Nephron (organoid): ENCODE measurements at regions not wholly inside any gene's neighbourhood (a gene's known extent, or its start where the extent isn't known, plus 50 kb on each side); places are given as distances from the start of the nearest gene placed in this dataset.

Experiments used
- H3K27ac Mint-ChIP-seq, 3 experiments: 2 replicates each; pipeline ENCODE4 v1.8.0; 2020; ENCODE audit warnings: mixed read lengths in 3 of 3, mild to moderate bottlenecking in 2 of 3, moderate library complexity in 1 of 3
- H3K27me3 Mint-ChIP-seq: 2 replicates; pipeline ENCODE4 v1.8.0; 2021; ENCODE audit warnings: low read depth, mild to moderate bottlenecking, moderate library complexity, mixed read lengths
- H3K36me3 Mint-ChIP-seq: 2 replicates; pipeline ENCODE4 v1.8.0; 2020; ENCODE audit warnings: low read depth, mixed read lengths
- H3K4me1 Mint-ChIP-seq: 2 replicates; pipeline ENCODE4 v1.8.0; 2020; ENCODE audit warnings: mixed read lengths
- H3K4me3 Mint-ChIP-seq, 3 experiments: 2 replicates each; pipeline ENCODE4 v1.8.0; 2020; ENCODE audit warnings: mild to moderate bottlenecking in 3 of 3, mixed read lengths in 3 of 3, moderate library complexity in 2 of 3
- H3K9me3 Mint-ChIP-seq: 2 replicates; pipeline ENCODE4 v1.8.0; 2020; ENCODE audit warnings: mixed read lengths
- TF ChIP-seq, protein P1 (sequence below), 3 experiments: fragments of 200-600 bp; sonication (generic); IDR thresholded peaks; one replicate each; pipeline ENCODE4 v1.5.0; 2021; ENCODE audit warnings: antibody characterized with exemption in 3 of 3; ENCODE audit not compliant: unreplicated experiment in 3 of 3

DNA sequence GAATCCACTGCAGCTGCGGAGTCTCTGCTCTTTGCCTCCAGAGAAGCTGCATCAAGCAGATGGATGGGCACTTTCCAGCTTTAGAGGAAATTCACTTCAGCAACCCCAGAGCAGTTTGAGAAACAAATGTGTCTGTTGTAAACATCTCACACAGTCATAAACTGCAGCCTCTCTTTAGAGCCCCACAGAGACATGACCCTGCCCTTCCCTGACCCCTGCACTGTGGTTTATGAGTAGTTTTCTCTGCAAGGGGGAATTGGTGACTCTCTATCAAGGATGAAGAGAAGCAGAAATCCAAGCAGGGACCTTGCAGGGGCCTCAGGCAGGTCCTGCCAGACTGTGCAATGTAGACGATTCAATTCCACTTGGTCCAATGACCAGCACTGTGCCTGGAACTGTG, 160.2 kb downstream of the SH2D4B start:
- peaks cover 23% of the 10 kb centered on the region for H3K4me1 Mint-ChIP-seq
- H3K4me3 Mint-ChIP-seq, result no peak overlapping the region
- H3K27me3 Mint-ChIP-seq, result peaks cover 6% of the 10 kb centered on the region
- peak overlapping the region in 1 of 3 experiments; percentile 32 for H3K27ac Mint-ChIP-seq
- no peaks in the 10 kb centered on the region for H3K9me3 Mint-ChIP-seq
- TF ChIP-seq, protein P1, sequence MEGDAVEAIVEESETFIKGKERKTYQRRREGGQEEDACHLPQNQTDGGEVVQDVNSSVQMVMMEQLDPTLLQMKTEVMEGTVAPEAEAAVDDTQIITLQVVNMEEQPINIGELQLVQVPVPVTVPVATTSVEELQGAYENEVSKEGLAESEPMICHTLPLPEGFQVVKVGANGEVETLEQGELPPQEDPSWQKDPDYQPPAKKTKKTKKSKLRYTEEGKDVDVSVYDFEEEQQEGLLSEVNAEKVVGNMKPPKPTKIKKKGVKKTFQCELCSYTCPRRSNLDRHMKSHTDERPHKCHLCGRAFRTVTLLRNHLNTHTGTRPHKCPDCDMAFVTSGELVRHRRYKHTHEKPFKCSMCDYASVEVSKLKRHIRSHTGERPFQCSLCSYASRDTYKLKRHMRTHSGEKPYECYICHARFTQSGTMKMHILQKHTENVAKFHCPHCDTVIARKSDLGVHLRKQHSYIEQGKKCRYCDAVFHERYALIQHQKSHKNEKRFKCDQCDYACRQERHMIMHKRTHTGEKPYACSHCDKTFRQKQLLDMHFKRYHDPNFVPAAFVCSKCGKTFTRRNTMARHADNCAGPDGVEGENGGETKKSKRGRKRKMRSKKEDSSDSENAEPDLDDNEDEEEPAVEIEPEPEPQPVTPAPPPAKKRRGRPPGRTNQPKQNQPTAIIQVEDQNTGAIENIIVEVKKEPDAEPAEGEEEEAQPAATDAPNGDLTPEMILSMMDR (IDR thresholded peaks at IDR 0.05; ENCODE audit: unreplicated experiment in 3 of 3), result no peak
- H3K36me3 Mint-ChIP-seq, result no peaks in the 10 kb centered on the region

DNA sequence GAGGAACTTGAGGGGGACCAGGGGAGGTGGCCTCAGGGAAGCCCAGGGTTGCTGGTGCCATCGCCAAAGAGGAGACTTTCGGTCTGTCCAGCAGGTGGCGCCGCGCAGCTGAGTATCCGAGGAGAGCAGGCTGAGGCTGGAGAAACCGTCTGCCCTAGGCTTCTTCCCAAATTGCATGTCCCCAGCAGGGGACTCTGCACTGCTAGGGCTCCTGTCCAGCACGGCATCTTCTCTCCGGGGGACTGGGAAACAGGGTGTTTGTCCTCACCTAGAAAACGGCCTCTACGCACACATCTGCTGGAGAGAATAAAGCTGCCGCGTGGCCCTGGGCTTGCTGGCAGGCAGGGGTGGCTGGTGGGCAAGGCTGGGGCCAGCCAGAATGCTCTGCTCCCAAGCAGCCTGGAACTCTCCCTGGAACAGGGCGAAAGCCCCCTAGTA, 161.9 kb downstream of the SH2D4B start:
- Mint-ChIP-seq H3K27ac (no peak overlapping the region), H3K9me3 (no peaks in the 10 kb centered on the region), H3K36me3 (no peaks in the 10 kb centered on the region), H3K27me3 (peaks cover 9% of the 10 kb centered on the region), H3K4me3 (no peak overlapping the region), H3K4me1 (peaks cover 29% of the 10 kb centered on the region)
- TF ChIP-seq, protein P1 (IDR thresholded peaks at IDR 0.05; ENCODE audit: unreplicated experiment in 3 of 3), result peak; percentile 93 to 96 (median 95)

DNA sequence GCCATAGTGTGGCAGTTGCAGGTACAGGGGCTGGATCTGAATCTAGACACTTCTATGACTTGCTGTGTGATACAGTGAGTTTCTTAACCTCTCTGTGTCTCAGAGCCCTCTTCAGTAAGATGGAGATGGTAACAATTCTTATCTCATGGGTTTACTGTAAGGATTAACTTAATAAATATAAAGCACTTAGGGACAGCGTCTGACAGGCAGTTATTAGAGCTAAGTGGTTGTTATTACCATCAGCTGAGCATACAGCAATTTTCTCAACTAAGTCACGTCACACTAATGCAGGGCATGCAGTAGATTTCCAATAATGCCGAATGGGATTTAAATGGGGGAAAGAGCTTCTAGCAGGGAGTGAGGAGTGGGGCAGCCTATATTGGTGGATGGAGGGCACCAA, 162.6 kb downstream of the SH2D4B start:
- no peaks in the 10 kb centered on the region for H3K9me3 Mint-ChIP-seq
- peaks cover 9% of the 10 kb centered on the region for H3K27me3 Mint-ChIP-seq
- no peaks in the 10 kb centered on the region for H3K36me3 Mint-ChIP-seq
- H3K4me1 Mint-ChIP-seq, result peaks cover 29% of the 10 kb centered on the region
- no peak overlapping the region for H3K4me3 Mint-ChIP-seq
- peak overlapping the region in 1 of 3 experiments; percentile 27 for H3K27ac Mint-ChIP-seq
- TF ChIP-seq, protein P1 (IDR thresholded peaks at IDR 0.05; ENCODE audit: unreplicated experiment in 3 of 3), result no peak

DNA sequence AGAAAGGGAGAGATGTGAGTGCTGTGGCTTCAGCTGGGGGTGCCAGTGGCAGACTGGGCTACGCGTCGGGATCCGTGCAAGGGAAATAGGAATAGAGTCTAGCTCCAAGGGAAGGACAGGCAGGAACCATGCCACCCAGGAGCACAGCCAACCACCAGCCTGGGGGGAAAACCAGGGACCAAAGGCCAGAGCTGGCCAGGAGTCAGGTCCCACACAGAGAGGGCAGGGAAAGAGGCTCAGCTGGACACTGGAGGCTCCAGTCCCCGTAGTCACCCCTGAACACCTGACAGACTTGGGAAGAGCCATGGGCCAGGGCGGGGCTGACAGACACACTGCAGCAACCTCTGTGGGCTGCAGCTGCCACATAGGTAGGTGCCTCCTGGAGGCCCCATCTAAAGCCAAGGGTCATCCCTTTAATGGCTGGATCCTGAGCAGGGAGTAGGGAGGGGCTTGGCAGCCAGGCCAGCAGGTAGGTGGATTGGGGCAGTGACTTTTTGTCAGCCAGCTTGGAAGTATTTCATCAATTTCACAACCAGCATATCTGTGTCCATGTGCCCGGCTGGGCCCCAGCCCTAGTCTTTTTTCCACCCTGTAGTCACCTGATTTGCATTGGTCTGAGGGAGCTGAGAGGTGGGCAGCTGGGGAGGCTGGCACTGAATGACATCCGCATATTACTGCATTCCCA, 163.2 kb downstream of the SH2D4B start:
- TF ChIP-seq, protein P1 (IDR thresholded peaks at IDR 0.05; ENCODE audit: unreplicated experiment in 3 of 3), result no peak
- Mint-ChIP-seq H3K36me3 (no peaks in the 10 kb centered on the region), H3K27me3 (peaks cover 9% of the 10 kb centered on the region), H3K4me3 (no peak overlapping the region), H3K4me1 (peaks cover 29% of the 10 kb centered on the region), H3K9me3 (no peaks in the 10 kb centered on the region), H3K27ac (no peak overlapping the region)

DNA sequence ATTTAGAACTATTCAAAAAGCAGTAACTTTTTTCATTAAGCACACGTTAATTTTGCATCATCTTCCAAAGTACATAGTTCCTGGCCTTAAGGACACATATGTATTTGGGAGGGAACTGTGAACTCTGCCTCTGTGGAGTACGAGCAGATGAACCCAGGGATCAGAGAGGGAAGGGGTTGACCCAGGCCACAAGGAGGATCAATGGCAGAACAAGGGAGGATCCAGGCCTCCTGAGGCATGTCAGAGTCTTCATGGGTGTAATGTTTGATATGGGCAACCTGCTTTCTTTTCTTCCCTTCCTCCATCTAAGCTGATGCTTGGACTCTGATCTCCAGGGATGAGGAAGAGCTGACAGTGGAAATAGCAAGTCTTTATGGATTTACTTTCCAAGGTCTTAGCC, 164.0 kb downstream of the SH2D4B start:
- Mint-ChIP-seq H3K9me3 (no peaks in the 10 kb centered on the region), H3K36me3 (no peaks in the 10 kb centered on the region), H3K27ac (peak overlapping the region; percentile 46 to 79 (median 72)), H3K4me3 (no peak overlapping the region), H3K4me1 (peaks cover 29% of the 10 kb centered on the region), H3K27me3 (peaks cover 9% of the 10 kb centered on the region)
- TF ChIP-seq, protein P1 (IDR thresholded peaks at IDR 0.05; ENCODE audit: unreplicated experiment in 3 of 3), result no peak

DNA sequence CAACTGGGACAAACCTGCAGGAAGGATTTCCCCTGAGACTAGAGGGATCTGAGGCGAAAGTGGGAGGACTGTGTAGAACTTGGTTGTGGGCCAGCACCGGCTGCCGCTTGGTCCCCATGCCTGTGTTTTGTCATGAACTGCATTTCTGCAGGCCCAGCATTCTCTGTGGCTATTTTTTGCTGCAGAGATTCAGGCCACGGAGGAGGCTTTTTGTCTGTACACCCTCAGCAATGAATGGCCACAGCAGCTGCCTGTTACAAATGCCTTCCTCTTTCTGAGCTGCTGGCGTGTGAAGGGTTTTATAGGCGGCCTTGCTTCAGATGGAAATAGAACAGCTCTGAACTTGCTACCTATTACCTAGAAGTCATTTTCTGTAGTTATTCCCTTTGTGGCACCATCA, 164.4 kb downstream of the SH2D4B start:
- no peak overlapping the region for H3K4me3 Mint-ChIP-seq

More for the DNA sequence above, 164.4 kb downstream of the SH2D4B start:
- Mint-ChIP-seq H3K36me3 (no peaks in the 10 kb centered on the region), H3K27me3 (peaks cover 9% of the 10 kb centered on the region), H3K9me3 (no peaks in the 10 kb centered on the region), H3K4me1 (peaks cover 29% of the 10 kb centered on the region), H3K27ac (peak overlapping the region; percentile 46 to 79 (median 72))
- TF ChIP-seq, protein P1 (IDR thresholded peaks at IDR 0.05; ENCODE audit: unreplicated experiment in 3 of 3), result no peak
